ENCODE measurements at regions not wholly inside any gene's neighbourhood (a gene's known extent, or its start where the extent isn't known, plus 50 kb on each side); places are given as distances from the start of the nearest gene placed in this dataset.

- DNase-seq (ENCODE audit: low read depth in 3 of 3) = no peak
These were observed 358.4 kb downstream of the TMEM38B start for GRCh38 chr9:106052735-106053134.

- DNase-seq (ENCODE audit: low read depth in 3 of 3) = no peak
These were observed 362.0 kb downstream of the TMEM38B start for GRCh38 chr9:106056328-106056727.

- no peak for DNase-seq (ENCODE audit: low read depth in 3 of 3)
These were observed 364.1 kb downstream of the TMEM38B start for GRCh38 chr9:106058460-106058859.

GRCh38 chr9:106059886-106060285 lies 365.5 kb downstream of the TMEM38B start:
- DNase-seq (ENCODE audit: low read depth in 3 of 3) = no peak

GRCh38 chr9:106060885-106061284 lies 366.5 kb downstream of the TMEM38B start:
- no peak for DNase-seq (ENCODE audit: low read depth in 3 of 3)

GRCh38 chr9:106062250-106062649 lies 367.9 kb downstream of the TMEM38B start:
- DNase-seq (ENCODE audit: low read depth in 3 of 3) = no peak

- DNase-seq (ENCODE audit: low read depth in 3 of 3) = no peak
These were observed 370.8 kb downstream of the TMEM38B start for GRCh38 chr9:106065136-106065535.

GRCh38 chr9:106065579-106066214 lies 371.4 kb downstream of the TMEM38B start:
- no peak for DNase-seq (ENCODE audit: low read depth in 3 of 3)

GRCh38 chr9:106066940-106067524 lies 372.7 kb downstream of the TMEM38B start:
- DNase-seq (ENCODE audit: low read depth in 3 of 3) = no peak

GRCh38 chr9:106069241-106069640 lies 374.9 kb downstream of the TMEM38B start:
- no peak for DNase-seq (ENCODE audit: low read depth in 3 of 3)

GRCh38 chr9:106072421-106072820 lies 378.1 kb downstream of the TMEM38B start:
- no peak for DNase-seq (ENCODE audit: low read depth in 3 of 3)

- DNase-seq (ENCODE audit: low read depth in 3 of 3) = no peak
These were observed 379.7 kb downstream of the TMEM38B start for GRCh38 chr9:106074006-106074405.

- no peak for DNase-seq (ENCODE audit: low read depth in 3 of 3)
These were observed 381.1 kb downstream of the TMEM38B start for GRCh38 chr9:106075236-106075959.

- no peak for DNase-seq (ENCODE audit: low read depth in 3 of 3)
These were observed 381.6 kb downstream of the TMEM38B start for GRCh38 chr9:106075960-106076327.

- DNase-seq (ENCODE audit: low read depth in 3 of 3) = no peak
These were observed 382.4 kb downstream of the TMEM38B start for GRCh38 chr9:106076711-106077110.

GRCh38 chr9:106077731-106078130 lies 383.4 kb downstream of the TMEM38B start:
- DNase-seq (ENCODE audit: low read depth in 3 of 3) = no peak

GRCh38 chr9:106082621-106083020 lies 388.3 kb downstream of the TMEM38B start:
- DNase-seq (ENCODE audit: low read depth in 3 of 3) = no peak

- DNase-seq (ENCODE audit: low read depth in 3 of 3) = no peak
These were observed 390.4 kb downstream of the TMEM38B start for GRCh38 chr9:106084702-106085101.

- DNase-seq (ENCODE audit: low read depth in 3 of 3) = no peak
These were observed 391.1 kb downstream of the TMEM38B start for GRCh38 chr9:106085479-106085878.

- no peak for DNase-seq (ENCODE audit: low read depth in 3 of 3)
These were observed 397.7 kb downstream of the TMEM38B start for GRCh38 chr9:106092083-106092482.

GRCh38 chr9:106102821-106103220 lies 408.5 kb downstream of the TMEM38B start:
- DNase-seq (ENCODE audit: low read depth in 3 of 3) = no peak

- DNase-seq (ENCODE audit: low read depth in 3 of 3) = no peak
These were observed 410.5 kb downstream of the TMEM38B start for GRCh38 chr9:106104887-106105286.

GRCh38 chr9:106106396-106106795 lies 412.1 kb downstream of the TMEM38B start:
- DNase-seq (ENCODE audit: low read depth in 3 of 3) = no peak
